ENCODE measurements at regions not wholly inside any gene's neighbourhood (a gene's known extent, or its start where the extent isn't known, plus 50 kb on each side); places are given as distances from the start of the nearest gene placed in this dataset.

- no peak overlapping the region for H3K4me3 ChIP-seq (ENCODE audit: low read length)
- TF ChIP-seq, protein P1, sequence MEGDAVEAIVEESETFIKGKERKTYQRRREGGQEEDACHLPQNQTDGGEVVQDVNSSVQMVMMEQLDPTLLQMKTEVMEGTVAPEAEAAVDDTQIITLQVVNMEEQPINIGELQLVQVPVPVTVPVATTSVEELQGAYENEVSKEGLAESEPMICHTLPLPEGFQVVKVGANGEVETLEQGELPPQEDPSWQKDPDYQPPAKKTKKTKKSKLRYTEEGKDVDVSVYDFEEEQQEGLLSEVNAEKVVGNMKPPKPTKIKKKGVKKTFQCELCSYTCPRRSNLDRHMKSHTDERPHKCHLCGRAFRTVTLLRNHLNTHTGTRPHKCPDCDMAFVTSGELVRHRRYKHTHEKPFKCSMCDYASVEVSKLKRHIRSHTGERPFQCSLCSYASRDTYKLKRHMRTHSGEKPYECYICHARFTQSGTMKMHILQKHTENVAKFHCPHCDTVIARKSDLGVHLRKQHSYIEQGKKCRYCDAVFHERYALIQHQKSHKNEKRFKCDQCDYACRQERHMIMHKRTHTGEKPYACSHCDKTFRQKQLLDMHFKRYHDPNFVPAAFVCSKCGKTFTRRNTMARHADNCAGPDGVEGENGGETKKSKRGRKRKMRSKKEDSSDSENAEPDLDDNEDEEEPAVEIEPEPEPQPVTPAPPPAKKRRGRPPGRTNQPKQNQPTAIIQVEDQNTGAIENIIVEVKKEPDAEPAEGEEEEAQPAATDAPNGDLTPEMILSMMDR (conservative IDR thresholded peaks at IDR 0.05; ENCODE audit: low read length) = no peak
Measured at GRCh38 chr6:131357501-131357900, 215.5 kb upstream of the ARG1 start.

DNA sequence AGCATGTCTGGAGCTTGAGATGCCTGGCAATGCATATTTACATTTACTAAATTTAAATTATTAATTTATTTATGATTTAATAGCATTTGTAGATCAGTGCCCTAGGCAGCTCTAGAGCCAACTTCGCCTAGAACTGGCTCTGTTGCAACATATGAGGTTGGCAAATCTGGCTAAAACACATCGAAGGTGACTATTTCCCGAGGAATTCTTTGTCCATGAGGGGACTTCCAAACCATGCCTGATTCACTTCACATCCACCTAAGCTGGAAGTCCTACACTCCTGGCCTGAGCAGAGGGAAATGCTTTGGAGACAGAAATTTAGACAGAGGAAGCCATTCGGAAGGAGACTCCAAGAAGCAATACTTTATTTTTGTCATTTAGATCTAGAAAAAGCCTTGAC is 211.0 kb upstream of the ARG1 start:
- DNase-seq (ENCODE audit: low read depth) = peak; percentile 13
- H3K4me3 ChIP-seq (ENCODE audit: low read length) = no peak overlapping the region
- TF ChIP-seq, protein P1 (conservative IDR thresholded peaks at IDR 0.05; ENCODE audit: low read length) = no peak

More at GRCh38 chr6:131357501-131357900, 215.5 kb upstream of the ARG1 start:
- DNase-seq (ENCODE audit: low read depth) = no peak

DNA sequence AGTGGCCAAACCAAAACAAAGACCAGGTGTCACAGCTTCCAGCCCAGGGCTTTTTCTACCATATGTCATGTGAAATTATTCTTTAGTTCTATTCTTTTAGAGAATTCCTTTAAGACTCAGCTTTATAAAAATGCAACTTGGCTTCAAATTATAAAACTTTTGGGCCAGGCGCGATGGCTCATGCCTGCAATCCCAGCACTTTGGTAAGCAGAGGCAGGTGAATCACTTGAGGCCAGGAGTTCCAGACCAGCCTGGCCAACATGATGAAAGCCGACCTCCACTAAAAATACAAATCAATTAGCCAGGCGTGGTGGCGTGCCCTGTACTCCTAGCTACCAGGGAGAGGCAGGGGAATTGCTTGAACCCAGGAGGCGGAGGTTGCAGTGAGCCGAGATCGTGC is 210.3 kb upstream of the ARG1 start:
- DNase-seq (ENCODE audit: low read depth) = no peak
- TF ChIP-seq, protein P1 (conservative IDR thresholded peaks at IDR 0.05; ENCODE audit: low read length) = no peak
- no peak overlapping the region for H3K4me3 ChIP-seq (ENCODE audit: low read length)

DNA sequence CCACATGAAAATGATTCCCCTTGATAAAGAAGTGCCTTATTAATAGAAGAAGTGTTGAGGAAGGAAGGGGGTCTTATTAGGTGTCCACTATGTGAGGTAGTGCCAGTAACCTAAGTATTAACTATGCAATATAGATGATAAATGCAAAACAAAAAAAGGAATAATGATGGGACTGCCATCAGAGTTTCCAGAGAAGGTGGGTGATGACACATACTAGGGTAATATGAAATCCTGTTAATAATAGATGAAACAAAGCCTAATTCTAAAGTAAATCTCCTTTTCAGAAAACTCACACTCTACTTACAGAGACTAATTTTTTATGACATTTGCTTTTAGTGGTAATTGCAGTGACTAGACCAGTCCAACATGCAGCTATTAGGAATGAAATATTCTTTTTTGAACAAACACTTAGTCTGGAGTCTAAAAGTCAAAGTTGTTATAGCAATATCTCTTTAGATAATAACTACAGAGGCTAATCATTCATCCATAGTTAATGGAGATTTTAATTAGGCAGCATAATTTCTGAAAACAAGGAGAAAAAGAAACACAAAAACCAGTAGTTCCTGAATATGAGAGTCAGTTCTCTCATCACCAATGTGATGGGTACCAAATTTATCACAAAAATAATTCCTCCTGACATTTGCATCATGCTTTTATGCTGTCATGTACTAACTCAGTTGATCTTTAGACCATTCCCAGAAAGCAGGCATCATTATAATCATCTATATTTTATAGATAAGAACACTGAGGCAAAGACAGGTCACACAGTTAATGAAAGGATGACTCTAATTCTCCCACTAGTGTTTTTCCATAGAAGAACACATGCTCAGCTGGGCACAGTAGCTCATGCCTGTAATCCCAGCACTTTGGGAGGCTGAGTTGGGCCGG is 208.8 kb upstream of the ARG1 start:
- TF ChIP-seq, protein P1 (conservative IDR thresholded peaks at IDR 0.05; ENCODE audit: low read length) = no peak
- no peak for DNase-seq (ENCODE audit: low read depth)
- H3K4me3 ChIP-seq (ENCODE audit: low read length) = no peak overlapping the region

DNA sequence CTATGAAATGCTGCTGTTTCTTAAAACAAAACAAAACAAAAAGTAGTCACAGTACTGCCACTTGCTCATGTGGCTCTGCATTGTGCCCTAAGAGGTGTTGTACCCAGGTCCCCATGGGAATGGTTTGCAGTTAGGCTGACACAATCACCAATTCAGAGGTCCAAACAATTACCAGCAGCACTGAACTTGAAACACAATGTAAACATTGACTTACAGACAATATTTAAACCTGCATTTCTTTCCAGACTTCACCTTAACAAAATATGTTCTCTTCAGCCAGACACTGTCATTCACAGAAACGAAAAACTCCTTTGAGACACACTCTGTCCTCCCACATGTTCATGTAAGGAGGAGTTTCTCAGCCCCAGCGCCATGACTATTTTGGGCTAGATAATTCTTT is 206.8 kb upstream of the ARG1 start:
- TF ChIP-seq, protein P1 (conservative IDR thresholded peaks at IDR 0.05; ENCODE audit: low read length) = no peak
- DNase-seq (ENCODE audit: low read depth) = no peak

GRCh38 chr6:131367206-131367873 is 205.7 kb upstream of the ARG1 start:
- no peak overlapping the region for H3K4me3 ChIP-seq (ENCODE audit: low read length)

More for the DNA sequence above, 206.8 kb upstream of the ARG1 start:
- H3K4me3 ChIP-seq (ENCODE audit: low read length) = no peak overlapping the region

More at GRCh38 chr6:131367206-131367873, 205.7 kb upstream of the ARG1 start:
- TF ChIP-seq, protein P1 (conservative IDR thresholded peaks at IDR 0.05; ENCODE audit: low read length) = no peak
- no peak for DNase-seq (ENCODE audit: low read depth)
